HFFc6 (cell line): ENCODE measurements at regions not wholly inside any gene's neighbourhood (a gene's known extent, or its start where the extent isn't known, plus 50 kb on each side); places are given as distances from the start of the nearest gene placed in this dataset.

ENCODE experiments used
- DNase-seq: peaks from one replicate; pipeline ENCODE4 v3.0.0-alpha.2; 2018
- H3K27ac Mint-ChIP-seq: 2 replicates; pipeline ENCODE4 v1.8.0; 2020; ENCODE audit warnings: mild to moderate bottlenecking, mixed read lengths
- H3K27me3 Mint-ChIP-seq: 2 replicates; pipeline ENCODE4 v1.8.0; 2021; ENCODE audit warnings: mild to moderate bottlenecking, moderate library complexity, mixed read lengths; ENCODE audit not compliant: insufficient read depth
- H3K36me3 Mint-ChIP-seq: 2 replicates; pipeline ENCODE4 v1.8.0; 2021; ENCODE audit warnings: low read depth, mixed read lengths
- H3K4me1 Mint-ChIP-seq: 2 replicates; pipeline ENCODE4 v1.8.0; 2020; ENCODE audit warnings: low read depth, mixed read lengths
- H3K4me3 Mint-ChIP-seq: 2 replicates; pipeline ENCODE4 v1.8.0; 2020; ENCODE audit warnings: mild to moderate bottlenecking, moderate library complexity, mixed read lengths
- H3K9me3 Mint-ChIP-seq: 2 replicates; pipeline ENCODE4 v1.8.0; 2020; ENCODE audit warnings: mild to moderate bottlenecking, mixed read lengths
- CTCF ChIP-seq: fragments of 200-600 bp; sonication (generic); IDR thresholded peaks from 2 replicates; pipeline ENCODE4 v1.5.0; 2021; ENCODE audit warnings: antibody characterized with exemption, mild to moderate bottlenecking

- H3K36me3 Mint-ChIP-seq, result no peaks in the 10 kb centered on the region; the same call in 1 of the 2 replicates
- H3K4me1 Mint-ChIP-seq, result no peaks in the 10 kb centered on the region
- no peaks in the 10 kb centered on the region; the same call in 1 of the 2 replicates for H3K27me3 Mint-ChIP-seq
- no peak overlapping the region for H3K27ac Mint-ChIP-seq
- peaks cover 51% of the 10 kb centered on the region for H3K9me3 Mint-ChIP-seq
- DNase-seq, result no peak
- no peak overlapping the region for H3K4me3 Mint-ChIP-seq
- TF ChIP-seq CTCF, result no peak
Measured at GRCh38 chr2:147017951-147018645, 826.7 kb upstream of the ACVR2A start.

GRCh38 chr2:147016181-147016580 lies 828.6 kb upstream of the ACVR2A start:
- no peaks in the 10 kb centered on the region; the same call in 1 of the 2 replicates for H3K27me3 Mint-ChIP-seq
- H3K9me3 Mint-ChIP-seq, result peaks cover 47% of the 10 kb centered on the region
- no peaks in the 10 kb centered on the region for H3K4me1 Mint-ChIP-seq
- no peak overlapping the region for H3K4me3 Mint-ChIP-seq
- no peak for DNase-seq
- H3K36me3 Mint-ChIP-seq, result no peaks in the 10 kb centered on the region; the same call in 1 of the 2 replicates
- TF ChIP-seq CTCF, result no peak
- H3K27ac Mint-ChIP-seq, result no peak overlapping the region

GRCh38 chr2:147015591-147015990 lies 829.2 kb upstream of the ACVR2A start:
- no peaks in the 10 kb centered on the region for H3K4me1 Mint-ChIP-seq
- no peak for DNase-seq
- no peak overlapping the region for H3K27ac Mint-ChIP-seq
- H3K4me3 Mint-ChIP-seq, result no peak overlapping the region
- H3K36me3 Mint-ChIP-seq, result no peaks in the 10 kb centered on the region; the same call in 1 of the 2 replicates
- H3K9me3 Mint-ChIP-seq, result peaks cover 51% of the 10 kb centered on the region
- H3K27me3 Mint-ChIP-seq, result no peaks in the 10 kb centered on the region; the same call in 1 of the 2 replicates
- TF ChIP-seq CTCF, result no peak

- no peaks in the 10 kb centered on the region; the same call in 1 of the 2 replicates for H3K36me3 Mint-ChIP-seq
- no peak overlapping the region for H3K27ac Mint-ChIP-seq
- no peaks in the 10 kb centered on the region for H3K4me1 Mint-ChIP-seq
- TF ChIP-seq CTCF, result no peak
- H3K4me3 Mint-ChIP-seq, result no peak overlapping the region
- H3K27me3 Mint-ChIP-seq, result no peaks in the 10 kb centered on the region
- H3K9me3 Mint-ChIP-seq, result peaks cover 49% of the 10 kb centered on the region
- no peak for DNase-seq
Measured at GRCh38 chr2:147013696-147014392, 831.0 kb upstream of the ACVR2A start.

GRCh38 chr2:147008481-147008880 lies 836.3 kb upstream of the ACVR2A start:
- TF ChIP-seq CTCF, result no peak

More at GRCh38 chr2:147008481-147008880, 836.3 kb upstream of the ACVR2A start:
- peaks cover 36% of the 10 kb centered on the region for H3K9me3 Mint-ChIP-seq
- H3K36me3 Mint-ChIP-seq, result no peaks in the 10 kb centered on the region
- no peak overlapping the region for H3K27ac Mint-ChIP-seq
- H3K4me1 Mint-ChIP-seq, result no peaks in the 10 kb centered on the region
- DNase-seq, result no peak
- no peaks in the 10 kb centered on the region for H3K27me3 Mint-ChIP-seq
- no peak overlapping the region for H3K4me3 Mint-ChIP-seq
